ENCODE measurements at regions not wholly inside any gene's neighbourhood (a gene's known extent, or its start where the extent isn't known, plus 50 kb on each side); places are given as distances from the start of the nearest gene placed in this dataset.

- H3K27me3 ChIP-seq (ENCODE audit: insufficient read depth in 3 of 3, low read length in 2 of 3): no peaks in the 10 kb centered on the region
- DNase-seq (no peak), ATAC-seq (no peak)
- H3K9me3 ChIP-seq: no peaks in the 10 kb centered on the region
- TF ChIP-seq CTCF (IDR thresholded peaks at IDR 0.05): no peak
- H3K4me3 ChIP-seq: no peak overlapping the region
- WGBS, 3 donors: 94 to 100% (median 97%) methylated on average over 2 of the region's 2 CpGs
- H3K27ac ChIP-seq: no peak overlapping the region
- H3K36me3 ChIP-seq (ENCODE audit: insufficient read depth in 1 of 2, low read depth in 1 of 2): no peaks in the 10 kb centered on the region
- intact Hi-C loops (cut with DNase I): no loop called here
- H3K4me1 ChIP-seq: no peaks in the 10 kb centered on the region
Measured at GRCh38 chr16:49036126-49036525, 245.5 kb downstream of the CBLN1 start.

- DNase-seq: no peak
- H3K9me3 ChIP-seq: no peaks in the 10 kb centered on the region
- H3K27me3 ChIP-seq (ENCODE audit: insufficient read depth in 3 of 3, low read length in 2 of 3): peaks cover 0 to 2% (median 0%) of the 10 kb centered on the region in 3 donors
- intact Hi-C loops (cut with DNase I): no loop called here
- ATAC-seq: no peak
- no peaks in the 10 kb centered on the region for H3K4me1 ChIP-seq
- H3K36me3 ChIP-seq (ENCODE audit: insufficient read depth in 1 of 2, low read depth in 1 of 2): no peaks in the 10 kb centered on the region
- no peak overlapping the region for H3K27ac ChIP-seq
- no peak overlapping the region for H3K4me3 ChIP-seq
- 70 to 74% (median 74%) methylated on average over 3 of the region's 3 CpGs for WGBS, 3 donors
- TF ChIP-seq CTCF (IDR thresholded peaks at IDR 0.05): no peak
Measured at GRCh38 chr16:49027420-49027819, 254.2 kb downstream of the CBLN1 start.

GRCh38 chr16:49026566-49027181, 255.0 kb downstream of the CBLN1 start:
- intact Hi-C loops (cut with DNase I): no loop called here
- Histone ChIP-seq H3K36me3 (ENCODE audit: insufficient read depth in 1 of 2, low read depth in 1 of 2) (no peaks in the 10 kb centered on the region), H3K9me3 (no peaks in the 10 kb centered on the region), H3K4me3 (no peak overlapping the region), H3K27me3 (ENCODE audit: insufficient read depth in 3 of 3, low read length in 2 of 3) (peaks cover 0 to 2% (median 2%) of the 10 kb centered on the region in 3 donors), H3K4me1 (no peaks in the 10 kb centered on the region), H3K27ac (no peak overlapping the region)
- WGBS, 3 donors: 65 to 76% (median 67%) methylated on average over 6 of the region's 6 CpGs
- ATAC-seq (no peak), DNase-seq (no peak)
- TF ChIP-seq CTCF (IDR thresholded peaks at IDR 0.05): no peak

- H3K4me3 ChIP-seq: no peak overlapping the region
- no peak for TF ChIP-seq CTCF (IDR thresholded peaks at IDR 0.05)
- H3K9me3 ChIP-seq: no peaks in the 10 kb centered on the region
- no peaks in the 10 kb centered on the region for H3K4me1 ChIP-seq
- ATAC-seq (no peak), DNase-seq (no peak)
- H3K36me3 ChIP-seq (ENCODE audit: insufficient read depth in 1 of 2, low read depth in 1 of 2): no peaks in the 10 kb centered on the region
- H3K27ac ChIP-seq: no peak overlapping the region
- 84 to 86% (median 85%) methylated on average over 8 of the region's 8 CpGs for WGBS, 3 donors
- intact Hi-C loops (cut with DNase I): loop anchor here in 1 of 2 donors (5.0 kb wide), 1 partner anchor 53 kb away; no protein-coding TSS in a partner anchor
- peaks cover 0 to 7% (median 7%) of the 10 kb centered on the region in 3 donors for H3K27me3 ChIP-seq (ENCODE audit: insufficient read depth in 3 of 3, low read length in 2 of 3)
Measured at GRCh38 chr16:49024896-49025295, 256.7 kb downstream of the CBLN1 start.

GRCh38 chr16:49024016-49024415, 257.6 kb downstream of the CBLN1 start:
- no peak overlapping the region for H3K27ac ChIP-seq
- no peak for TF ChIP-seq CTCF (IDR thresholded peaks at IDR 0.05)
- ATAC-seq: no peak
- H3K4me1 ChIP-seq: no peaks in the 10 kb centered on the region
- H3K4me3 ChIP-seq: no peak overlapping the region
- no peaks in the 10 kb centered on the region for H3K36me3 ChIP-seq (ENCODE audit: insufficient read depth in 1 of 2, low read depth in 1 of 2)
- intact Hi-C loops (cut with DNase I): loop anchor here in 1 of 2 donors (5.0 kb wide), 1 partner anchor 52 kb away; no protein-coding TSS in a partner anchor
- 92 to 94% (median 92%) methylated on average over 7 of the region's 7 CpGs for WGBS, 3 donors
- DNase-seq: no peak
- H3K9me3 ChIP-seq: no peaks in the 10 kb centered on the region
- peaks cover 0 to 12% (median 11%) of the 10 kb centered on the region in 3 donors for H3K27me3 ChIP-seq (ENCODE audit: insufficient read depth in 3 of 3, low read length in 2 of 3)

Measured in psoas muscle (tissue), 7 donors.